Neural cell (in vitro differentiated cells): ENCODE measurements at regions not wholly inside any gene's neighbourhood (a gene's known extent, or its start where the extent isn't known, plus 50 kb on each side); places are given as distances from the start of the nearest gene placed in this dataset.

Source experiments
- H2AFZ ChIP-seq: fragments of 200-600, 300-800 bp; sonication (generic), shearing (Covaris generic); 2 replicates; pipeline ENCODE4 v1.6.0; 2014; ENCODE audit warnings: low read depth, mild to moderate bottlenecking, antibody characterized with exemption, low read length, moderate library complexity
- H3F3A ChIP-seq: fragments of 200-600 bp; shearing (Covaris generic); 2 replicates; pipeline ENCODE4 v1.6.1; 2016; ENCODE audit warnings: mild to moderate bottlenecking, moderate library complexity, mixed read lengths, antibody characterized with exemption, low read length; ENCODE audit not compliant: insufficient read depth, poor library complexity, severe bottlenecking
- H3K27ac ChIP-seq: fragments of 200-600, 300-800 bp; sonication (generic), shearing (Covaris generic); 2 replicates; pipeline ENCODE4 v1.5.1; 2014; ENCODE audit warnings: mild to moderate bottlenecking, low read length, moderate library complexity
- H3K27me3 ChIP-seq: fragments of 300-800, 200-600 bp; sonication (generic), shearing (Covaris generic); 2 replicates; pipeline ENCODE4 v1.6.0; 2014; ENCODE audit warnings: mild to moderate bottlenecking, low read depth, low read length, moderate library complexity; ENCODE audit not compliant: insufficient read depth
- H3K36me3 ChIP-seq: fragments of 300-800, 200-600 bp; sonication (generic), shearing (Covaris generic); 2 replicates; pipeline ENCODE4 v1.5.1; 2014; ENCODE audit warnings: mild to moderate bottlenecking, antibody characterized with exemption, low read length, moderate library complexity; ENCODE audit not compliant: insufficient read depth
- H3K4me2 ChIP-seq: fragments of 300-800, 200-600 bp; sonication (generic), shearing (Covaris generic); 2 replicates; pipeline ENCODE4 v1.6.0; 2014; ENCODE audit warnings: mild to moderate bottlenecking, low read length
- H3K4me3 ChIP-seq: fragments of 300-800, 200-600 bp; sonication (generic), shearing (Covaris generic); 2 replicates; pipeline ENCODE4 v1.5.1; 2014; ENCODE audit warnings: mild to moderate bottlenecking, low read length, moderate library complexity
- H3K79me2 ChIP-seq: fragments of 200-600 bp; shearing (Covaris generic); replicated peaks from 2 replicates; pipeline ENCODE4 v1.6.0; 2014; ENCODE audit warnings: mild to moderate bottlenecking, low read length, moderate library complexity; ENCODE audit not compliant: insufficient read depth
- H3K9ac ChIP-seq: fragments of 300-800, 200-600 bp; sonication (generic), shearing (Covaris generic); 2 replicates; pipeline ENCODE4 v1.6.1; 2016; ENCODE audit warnings: mild to moderate bottlenecking, low read length, mixed read lengths
- H3K9me2 ChIP-seq: fragments of 200-600 bp; shearing (Covaris generic); 2 replicates; pipeline ENCODE4 v1.6.1; 2016; ENCODE audit warnings: mild to moderate bottlenecking, low read length, mixed read lengths; ENCODE audit not compliant: insufficient read depth
- H3K9me3 ChIP-seq: fragments of 200-600, 300-800 bp; sonication (generic), shearing (Covaris generic); 2 replicates; pipeline ENCODE4 v1.6.1; 2016; ENCODE audit warnings: mild to moderate bottlenecking, mixed run types, low read length, moderate library complexity, mixed read lengths
- H4K20me1 ChIP-seq: fragments of 200-600 bp; shearing (Covaris generic); 2 replicates; pipeline ENCODE4 v1.6.1; 2016; ENCODE audit warnings: mild to moderate bottlenecking, mixed run types; ENCODE audit not compliant: insufficient read depth
- CTCF ChIP-seq: fragments of 450-650 bp; IDR thresholded peaks from 2 replicates; pipeline ENCODE4 v1.5.1; 2014; ENCODE audit warnings: antibody characterized with exemption, mild to moderate bottlenecking, moderate library complexity; ENCODE audit not compliant: poor library complexity, severe bottlenecking
- EP300 ChIP-seq: fragments of 450-650 bp; conservative IDR thresholded peaks from 2 replicates; pipeline ENCODE4 v1.6.1; 2014; ENCODE audit warnings: antibody characterized with exemption, mild to moderate bottlenecking, moderate library complexity; ENCODE audit not compliant: poor library complexity, severe bottlenecking
- EZH2 ChIP-seq: fragments of 200-600, 300-800 bp; shearing (Covaris generic), sonication (generic); IDR thresholded peaks from 2 replicates; pipeline ENCODE4 v1.6.1; 2014; ENCODE audit warnings: antibody characterized with exemption, low read length, borderline replicate concordance, mild to moderate bottlenecking; ENCODE audit not compliant: insufficient read depth, poor library complexity, severe bottlenecking
- MXI1 ChIP-seq: fragments of 450-650 bp; conservative IDR thresholded peaks from 2 replicates; pipeline ENCODE4 v1.6.1; 2014; ENCODE audit warnings: antibody characterized with exemption, mild to moderate bottlenecking; ENCODE audit not compliant: poor library complexity, severe bottlenecking
- POLR2AphosphoS5 ChIP-seq: IDR thresholded peaks from 2 replicates; pipeline ENCODE4 v1.6.1; 2012
- RAD21 ChIP-seq: fragments of 450-650 bp; conservative IDR thresholded peaks from 2 replicates; pipeline ENCODE4 v1.6.1; 2014; ENCODE audit warnings: antibody characterized with exemption, mild to moderate bottlenecking, moderate library complexity
- REST ChIP-seq: IDR thresholded peaks from 2 replicates; pipeline ENCODE4 v1.6.1; 2012; ENCODE audit warnings: borderline replicate concordance
- SMC3 ChIP-seq: fragments of 450-650 bp; conservative IDR thresholded peaks from 2 replicates; pipeline ENCODE4 v1.6.1; 2014; ENCODE audit warnings: antibody characterized with exemption, mild to moderate bottlenecking, moderate library complexity; ENCODE audit not compliant: poor library complexity
- TAF1 ChIP-seq: IDR thresholded peaks from 2 replicates; pipeline ENCODE4 v1.6.1; 2012; ENCODE audit warnings: low read depth

DNA sequence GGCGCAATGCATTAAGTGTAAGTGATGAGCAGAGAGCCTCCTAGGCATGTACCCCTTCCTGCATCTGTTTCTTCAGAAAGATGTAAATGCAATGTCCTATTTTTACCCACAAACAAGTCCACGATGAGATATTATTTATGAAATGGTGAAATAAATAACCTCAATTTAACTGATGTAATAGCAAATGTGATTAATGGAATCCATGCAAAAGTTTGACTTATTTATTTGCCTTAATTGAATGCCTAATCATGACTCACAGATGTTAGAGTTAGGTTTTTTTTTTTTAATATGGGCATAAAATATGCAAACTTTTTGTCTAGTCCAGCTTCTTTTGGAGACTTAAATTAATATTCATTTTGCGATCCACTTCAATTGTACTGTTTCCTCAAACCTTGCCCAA, 67.7 kb upstream of the ITGA4 start:
- Histone ChIP-seq H3K27me3 (no peaks in the 10 kb centered on the region), H3K36me3 (no peaks in the 10 kb centered on the region), H3F3A (no peaks in the 10 kb centered on the region), H3K9me2 (no peaks in the 10 kb centered on the region), H4K20me1 (no peaks in the 10 kb centered on the region), H3K79me2 (no peaks in the 10 kb centered on the region), H3K9me3 (no peaks in the 10 kb centered on the region), H3K4me3 (no peak overlapping the region), H2AFZ (no peak overlapping the region), H3K4me2 (no peak overlapping the region), H3K9ac (no peak overlapping the region), H3K27ac (no peak overlapping the region)
- TF ChIP-seq REST: no peak
- TF ChIP-seq MXI1: no peak
- no peak for TF ChIP-seq SMC3
- no peak for TF ChIP-seq CTCF
- no peak for TF ChIP-seq TAF1
- TF ChIP-seq EZH2: no peak
- TF ChIP-seq EP300: no peak
- TF ChIP-seq RAD21: no peak
- no peak for TF ChIP-seq POLR2AphosphoS5

GRCh38 chr2:181393472-181393871, 63.7 kb upstream of the ITGA4 start:
- Histone ChIP-seq H3K9me3 (no peaks in the 10 kb centered on the region), H3K9me2 (no peaks in the 10 kb centered on the region), H4K20me1 (no peaks in the 10 kb centered on the region), H2AFZ (no peak overlapping the region), H3K79me2 (no peaks in the 10 kb centered on the region), H3K27ac (no peak overlapping the region), H3K4me3 (no peak overlapping the region), H3K9ac (no peak overlapping the region), H3K4me2 (no peak overlapping the region), H3K27me3 (no peaks in the 10 kb centered on the region), H3F3A (no peaks in the 10 kb centered on the region), H3K36me3 (no peaks in the 10 kb centered on the region)
- TF ChIP-seq MXI1 (no peak), RAD21 (no peak), TAF1 (no peak), SMC3 (no peak), POLR2AphosphoS5 (no peak), EZH2 (no peak), EP300 (no peak), CTCF (no peak), REST (no peak)
